SK-N-SH (cell line): ENCODE measurements at regions not wholly inside any gene's neighbourhood (a gene's known extent, or its start where the extent isn't known, plus 50 kb on each side); places are given as distances from the start of the nearest gene placed in this dataset.

ENCODE experiments used
- CTCF ChIA-PET: fragments of 300-600, 350-600 bp; formaldehyde crosslinking; extraction: SDS; loops from one replicate; lab custom pipeline; 2021; lab: Yijun Ruan, JAX
- POLR2A ChIA-PET: fragments of 350-600 bp; sonication (Branson Sonifier 250); formaldehyde crosslinking; extraction: SDS; loops from one replicate; lab custom pipeline; 2020; ENCODE audit warnings: antibody characterized with exemption, inconsistent platforms; lab: Yijun Ruan, JAX
- DNase-seq: peaks from one replicate; pipeline ENCODE4 v3.0.0; 2012
- H2AFZ ChIP-seq: fragments of 200-600 bp; sonication (generic); 2 replicates; pipeline ENCODE4 v1.8.1; 2016; ENCODE audit warnings: antibody characterized with exemption, mild to moderate bottlenecking, low read depth
- H3F3A ChIP-seq: fragments of 200-600 bp; sonication (generic); replicated peaks from 2 replicates; pipeline ENCODE3; 2016; ENCODE audit warnings: antibody characterized with exemption, mild to moderate bottlenecking; ENCODE audit not compliant: insufficient read depth
- H3K27ac ChIP-seq, 2 experiments: fragments of 200-500 bp in 1 of 2; fragments of 200-600 bp in 1 of 2; sonication (Bioruptor generic) in 1 of 2; sonication (generic), shearing (Covaris generic) in 1 of 2; 2 replicates each; pipeline versions ENCODE4 v1.5.1 to v1.6.1; 2014 to 2016; ENCODE audit warnings: low read depth in 2 of 2, inconsistent platforms in 1 of 2, low read length in 1 of 2, mild to moderate bottlenecking in 1 of 2, mixed read lengths in 1 of 2
- H3K27me3 ChIP-seq: fragments of 200-600 bp; sonication (generic), shearing (Covaris generic); 2 replicates; pipeline ENCODE4 v1.6.1; 2016; ENCODE audit warnings: mixed run types; ENCODE audit not compliant: insufficient read depth
- H3K36me3 ChIP-seq, 2 experiments: fragments of 200-500 bp in 1 of 2; fragments of 200-600 bp in 1 of 2; sonication (Bioruptor generic) in 1 of 2; sonication (generic) in 1 of 2; replicated peaks in 1 of 2; 2 replicates each; pipeline versions ENCODE3 to v1.5.1; 2014 to 2016; ENCODE audit warnings: low read length in 1 of 2, mild to moderate bottlenecking in 1 of 2; ENCODE audit not compliant: insufficient read depth in 2 of 2, control insufficient read depth in 1 of 2
- H3K4me1 ChIP-seq, 2 experiments: fragments of 200-500 bp in 1 of 2; fragments of 200-600 bp in 1 of 2; sonication (Bioruptor generic) in 1 of 2; sonication (generic), shearing (Covaris generic) in 1 of 2; 2 replicates each; pipeline versions ENCODE4 v1.5.1 to v1.6.1; 2014 to 2016; ENCODE audit warnings: low read depth in 1 of 2, low read length in 1 of 2, mixed run types in 1 of 2; ENCODE audit not compliant: insufficient read depth in 2 of 2, control insufficient read depth in 1 of 2
- H3K4me2 ChIP-seq: fragments of 200-600 bp; sonication (generic), shearing (Covaris generic); 2 replicates; pipeline ENCODE4 v1.6.1; 2017; ENCODE audit warnings: mixed run types
- H3K4me3 ChIP-seq, 2 experiments: fragments of 200-500 bp in 1 of 2; fragments of 200-600 bp in 1 of 2; sonication (Bioruptor generic) in 1 of 2; sonication (generic), shearing (Covaris generic) in 1 of 2; 2 replicates each; pipeline versions ENCODE4 v1.5.1 to v1.8.1; 2014 to 2016; ENCODE audit warnings: low read depth in 2 of 2, inconsistent platforms in 1 of 2, low read length in 1 of 2, mild to moderate bottlenecking in 1 of 2, mixed read lengths in 1 of 2, moderate library complexity in 1 of 2
- H3K79me2 ChIP-seq: fragments of 200-600 bp; sonication (generic); 2 replicates; pipeline ENCODE4 v1.8.1; 2017; ENCODE audit warnings: mild to moderate bottlenecking; ENCODE audit not compliant: insufficient read depth
- H3K9ac ChIP-seq: fragments of 200-600 bp; sonication (generic); 2 replicates; pipeline ENCODE4 v1.6.1; 2017; ENCODE audit warnings: mixed run types
- H3K9me2 ChIP-seq: fragments of 200-600 bp; sonication (generic); 2 replicates; pipeline ENCODE4 v1.6.1; 2017; ENCODE audit warnings: mixed run types
- H3K9me3 ChIP-seq: fragments of 200-600 bp; sonication (generic); 2 replicates; pipeline ENCODE4 v1.6.1; 2017; ENCODE audit warnings: mixed run types, mild to moderate bottlenecking, moderate library complexity
- H4K20me1 ChIP-seq: fragments of 200-600 bp; sonication (generic); 2 replicates; pipeline ENCODE4 v1.6.1; 2017; ENCODE audit warnings: mild to moderate bottlenecking, mixed run types; ENCODE audit not compliant: insufficient read depth
- CHD2 ChIP-seq: fragments of 150-350 bp; IDR thresholded peaks from 2 replicates; pipeline ENCODE4 v1.6.1; 2018; ENCODE audit warnings: low read length; ENCODE audit not compliant: partially characterized antibody
- CTCF ChIP-seq: fragments of 200-600 bp; sonication (generic); IDR thresholded peaks from 2 replicates; pipeline ENCODE4 v1.6.1; 2017; ENCODE audit warnings: antibody characterized with exemption, mild to moderate bottlenecking, moderate library complexity
- ELF1 ChIP-seq: IDR thresholded peaks from 2 replicates; pipeline ENCODE4 v1.4.0; 2012
- EP300 ChIP-seq, 2 experiments: IDR thresholded peaks; 2 replicates each; pipeline versions ENCODE4 v1.4.0 to v1.6.1; 2012; ENCODE audit warnings: borderline replicate concordance in 1 of 2, low read depth in 1 of 2, low read length in 1 of 2
- FOXJ3 ChIP-seq: sonication (generic); formaldehyde crosslinking; IDR thresholded peaks from 2 replicates; pipeline ENCODE4 v1.5.1; 2020; ENCODE audit warnings: mild to moderate bottlenecking, missing genetic modification reagents
- FOXM1 ChIP-seq: IDR thresholded peaks from 2 replicates; pipeline ENCODE4 v1.4.0; 2012; ENCODE audit warnings: low read depth, mild to moderate bottlenecking
- MXI1 ChIP-seq: IDR thresholded peaks from 2 replicates; pipeline ENCODE4 v1.6.1; 2012; ENCODE audit warnings: mild to moderate bottlenecking, low read depth, low read length, improper control_type of control experiment
- NRF1 ChIP-seq: IDR thresholded peaks from 2 replicates; pipeline ENCODE4 v1.6.1; 2012; ENCODE audit warnings: low read depth, mild to moderate bottlenecking, low read length
- RFX5 ChIP-seq: IDR thresholded peaks from 2 replicates; pipeline ENCODE4 v1.6.1; 2012; ENCODE audit warnings: mild to moderate bottlenecking, improper control_type of control experiment, low read length
- SMC3 ChIP-seq: IDR thresholded peaks from 2 replicates; pipeline ENCODE4 v1.6.1; 2012; ENCODE audit warnings: low read depth, low read length, improper control_type of control experiment
- TAF1 ChIP-seq: IDR thresholded peaks from 2 replicates; pipeline ENCODE4 v1.6.1; 2012; ENCODE audit warnings: low read depth, mild to moderate bottlenecking, low read length, moderate library complexity, borderline replicate concordance
- TCF12 ChIP-seq: IDR thresholded peaks from 2 replicates; pipeline ENCODE4 v1.4.0; 2012
- TEAD4 ChIP-seq: IDR thresholded peaks from 2 replicates; pipeline ENCODE4 v1.4.0; 2012; ENCODE audit warnings: mild to moderate bottlenecking, borderline replicate concordance; ENCODE audit not compliant: insufficient read depth
- USF1 ChIP-seq: IDR thresholded peaks from 2 replicates; pipeline ENCODE4 v1.4.0; 2012; ENCODE audit warnings: low read depth, borderline replicate concordance
- USF2 ChIP-seq: fragments of 150-350 bp; IDR thresholded peaks from 2 replicates; pipeline ENCODE4 v1.6.1; 2017; ENCODE audit warnings: antibody characterized with exemption, low read length, low read depth, borderline replicate concordance
- YY1 ChIP-seq: IDR thresholded peaks from 2 replicates; pipeline ENCODE4 v1.4.0; 2012; ENCODE audit warnings: low read depth, mild to moderate bottlenecking
- WGBS: methylation state at CpG from one replicate; pipeline ENCODE4 v1.1.6; 2017; ENCODE audit warnings: low lambda C conversion rate; 5-methylcytosine and 5-hydroxymethylcytosine counted together

GRCh38 chr21:38936240-38936639, 130.5 kb downstream of the ETS2 start:
- TF ChIP-seq CHD2, result no peak
- Histone ChIP-seq H3K79me2 (no peaks in the 10 kb centered on the region), H3K36me3 (no peaks in the 10 kb centered on the region), H3K9ac (no peak overlapping the region), H3K9me3 (no peaks in the 10 kb centered on the region), H4K20me1 (no peaks in the 10 kb centered on the region), H2AFZ (no peak overlapping the region), H3F3A (no peaks in the 10 kb centered on the region), H3K27ac (no peak overlapping the region), H3K4me2 (no peak overlapping the region), H3K4me3 (no peak overlapping the region), H3K27me3 (no peaks in the 10 kb centered on the region), H3K4me1 (peaks cover 0 to 17% of the 10 kb centered on the region in 2 experiments; a peak in 1 of 4 replicates), H3K9me2 (no peaks in the 10 kb centered on the region)
- DNase-seq, result no peak
- POLR2A ChIA-PET, result no interaction called here
- WGBS, result 84% methylated on average over 4 of the region's 4 CpGs
- CTCF ChIA-PET, result interaction anchor here (1.0 to 1.1 kb wide), 2 partner anchors 16 to 202 kb away, joined by 3 read pairs; no protein-coding TSS in a partner anchor

GRCh38 chr21:38933731-38934130, 128.0 kb downstream of the ETS2 start:
- Histone ChIP-seq H3K36me3 (no peaks in the 10 kb centered on the region), H3K27me3 (no peaks in the 10 kb centered on the region), H3F3A (no peaks in the 10 kb centered on the region), H3K9me3 (no peaks in the 10 kb centered on the region), H3K4me1 (peaks cover 0 to 11% of the 10 kb centered on the region in 2 experiments; a peak in 1 of 4 replicates), H3K27ac (no peak overlapping the region), H3K9ac (no peak overlapping the region), H2AFZ (no peak overlapping the region), H3K4me3 (no peak overlapping the region), H4K20me1 (no peaks in the 10 kb centered on the region), H3K9me2 (no peaks in the 10 kb centered on the region), H3K4me2 (no peak overlapping the region), H3K79me2 (no peaks in the 10 kb centered on the region)
- ChIA-PET CTCF (no interaction called here), POLR2A (no interaction called here)
- no peak for DNase-seq
- TF ChIP-seq CHD2, result no peak
- TF ChIP-seq USF2, result no peak
- no peak for TF ChIP-seq EP300 (IDR thresholded peaks at IDR 0.05; ENCODE audit: borderline replicate concordance in 1 of 2, low read depth in 1 of 2, low read length in 1 of 2)
- no peak for TF ChIP-seq FOXM1
- no peak for TF ChIP-seq USF1
- no peak for TF ChIP-seq NRF1
- WGBS, result 82% methylated on average over 10 of the region's 10 CpGs

- Histone ChIP-seq H3K36me3 (no peaks in the 10 kb centered on the region), H3K4me1 (peaks cover 0 to 4% of the 10 kb centered on the region in 2 experiments; a peak in 3 of 4 replicates)
These were observed 125.6 kb downstream of the ETS2 start for GRCh38 chr21:38931291-38931690.

More at GRCh38 chr21:38931291-38931690, 125.6 kb downstream of the ETS2 start:
- no peaks in the 10 kb centered on the region for H4K20me1 ChIP-seq
- no peak overlapping the region for H3K4me2 ChIP-seq
- WGBS, result 85% methylated on average over 3 of the region's 3 CpGs
- DNase-seq, result no peak
- ChIA-PET POLR2A (no interaction called here), CTCF (no interaction called here)
- H2AFZ ChIP-seq, result no peak overlapping the region
- H3K27me3 ChIP-seq, result no peaks in the 10 kb centered on the region
- no peaks in the 10 kb centered on the region for H3K9me3 ChIP-seq
- no peaks in the 10 kb centered on the region for H3K9me2 ChIP-seq
- TF ChIP-seq USF1 (no peak), NRF1 (no peak), ELF1 (no peak), CTCF (no peak), CHD2 (no peak), RFX5 (no peak), TAF1 (no peak), SMC3 (no peak), YY1 (no peak), TCF12 (no peak), TEAD4 (no peak), FOXJ3 (no peak), MXI1 (no peak)
- no peak overlapping the region for H3K4me3 ChIP-seq
- H3K27ac ChIP-seq, result no peak overlapping the region
- no peaks in the 10 kb centered on the region for H3K79me2 ChIP-seq
- no peak overlapping the region for H3K9ac ChIP-seq
- no peaks in the 10 kb centered on the region for H3F3A ChIP-seq
